H1 (cell line): ENCODE measurements at regions not wholly inside any gene's neighbourhood (a gene's known extent, or its start where the extent isn't known, plus 50 kb on each side); places are given as distances from the start of the nearest gene placed in this dataset.

Source experiments
- CTCF ChIA-PET: fragments of 300-600 bp; sonication (Branson Sonifier 250); formaldehyde crosslinking; loops from one replicate; lab custom pipeline; 2021; ENCODE audit not compliant: partially characterized antibody; lab: Charles Lee
- POLR2A ChIA-PET: fragments of 300-600 bp; sonication (Branson Sonifier 250); formaldehyde crosslinking; loops from one replicate; lab custom pipeline; 2021; ENCODE audit warnings: inconsistent platforms; ENCODE audit not compliant: partially characterized antibody; lab: Charles Lee
- DNase-seq, 2 experiments: peaks; one replicate each; pipeline versions ENCODE4 v3.0.0 to v3.0.0-alpha.2; 2010 to 2022; ENCODE audit warnings: low spot score in 2 of 2, low read depth in 1 of 2, mixed read lengths in 1 of 2
- FAIRE-seq: peaks from 2 replicates; lab custom pipeline; 2011; peaks lifted over from hg19 to GRCh38; lab: Jason Lieb, UNC
- H2AFZ ChIP-seq: 2 replicates; pipeline ENCODE4 v1.8.1; 2012; ENCODE audit warnings: low read length, inconsistent platforms
- H2AK5ac ChIP-seq: 2 replicates; pipeline ENCODE4 v1.6.1; 2013; ENCODE audit warnings: low read depth, low read length
- H2BK120ac ChIP-seq: replicated peaks from 2 replicates; pipeline ENCODE3; 2013; ENCODE audit warnings: low read depth, low read length, inconsistent platforms
- H2BK12ac ChIP-seq: 2 replicates; pipeline ENCODE4 v1.6.1; 2013; ENCODE audit warnings: low read depth, low read length
- H2BK15ac ChIP-seq: 2 replicates; pipeline ENCODE4 v1.6.1; 2013; ENCODE audit warnings: low read length
- H2BK20ac ChIP-seq: 2 replicates; pipeline ENCODE4 v1.6.1; 2013; ENCODE audit warnings: low read length
- H2BK5ac ChIP-seq: 2 replicates; pipeline ENCODE4 v1.6.1; 2013; ENCODE audit warnings: low read depth, low read length
- H3K14ac ChIP-seq: 2 replicates; pipeline ENCODE4 v1.6.1; 2013; ENCODE audit warnings: inconsistent platforms; ENCODE audit not compliant: insufficient read length
- H3K18ac ChIP-seq: 2 replicates; pipeline ENCODE4 v1.6.1; 2013; ENCODE audit warnings: low read length; ENCODE audit errors: extremely low read depth
- H3K23ac ChIP-seq: 2 replicates; pipeline ENCODE4 v1.6.1; 2013; ENCODE audit warnings: inconsistent platforms; ENCODE audit not compliant: insufficient read length
- H3K23me2 ChIP-seq: 2 replicates; pipeline ENCODE4 v1.6.1; 2013; ENCODE audit warnings: low read depth, low read length
- H3K27ac ChIP-seq: 2 replicates; pipeline ENCODE4 v1.6.1; 2011; ENCODE audit warnings: low read depth, low read length, inconsistent platforms
- H3K27me3 ChIP-seq, 4 experiments: replicated peaks in 1 of 4; 1 replicate in 1 of 4; 2 replicates in 3 of 4; pipeline versions ENCODE4 v1.6.1 to v1.8.1; 2011 to 2013; ENCODE audit warnings: low read length in 3 of 4, mild to moderate bottlenecking in 3 of 4, inconsistent platforms in 2 of 4, mixed read lengths in 2 of 4, moderate library complexity in 1 of 4; ENCODE audit not compliant: control insufficient read depth in 3 of 4, insufficient read depth in 3 of 4; ENCODE audit errors: extremely low read depth in 1 of 4
- H3K36me3 ChIP-seq, 4 experiments: 2 replicates each; pipeline versions ENCODE4 v1.6.1 to v1.8.1; 2011 to 2013; ENCODE audit warnings: mild to moderate bottlenecking in 4 of 4, low read length in 3 of 4, moderate library complexity in 2 of 4, control low read depth in 1 of 4, inconsistent platforms in 1 of 4; ENCODE audit not compliant: insufficient read depth in 4 of 4, control insufficient read depth in 2 of 4
- H3K4ac ChIP-seq: replicated peaks from 2 replicates; pipeline ENCODE3; 2013; ENCODE audit warnings: low read length, low read depth, mixed read lengths, inconsistent platforms; ENCODE audit not compliant: insufficient read length
- H3K4me1 ChIP-seq, 4 experiments: replicated peaks in 1 of 4; 1 replicate in 1 of 4; 2 replicates in 3 of 4; pipeline versions ENCODE4 v1.6.1 to v1.8.1; 2011 to 2013; ENCODE audit warnings: low read length in 3 of 4, inconsistent platforms in 2 of 4, mixed read lengths in 1 of 4; ENCODE audit not compliant: insufficient read depth in 4 of 4, control insufficient read depth in 3 of 4
- H3K4me2 ChIP-seq, 2 experiments: 2 replicates each; pipeline versions ENCODE4 v1.6.1 to v1.8.1; 2011 to 2013; ENCODE audit warnings: low read depth in 2 of 2, low read length in 2 of 2, control low read depth in 1 of 2, inconsistent platforms in 1 of 2, mild to moderate bottlenecking in 1 of 2; ENCODE audit not compliant: insufficient read depth in 1 of 2
- H3K4me3 ChIP-seq, 4 experiments: fragments of 200-600, 300-600 bp in 1 of 4; sonication (generic), shearing (Covaris generic), sonication (Bioruptor Twin) in 1 of 4; 2 replicates each; pipeline versions ENCODE4 v1.5.1 to v1.8.1; 2011 to 2016; ENCODE audit warnings: low read length in 4 of 4, low read depth in 3 of 4, control low read depth in 2 of 4, inconsistent platforms in 2 of 4, mild to moderate bottlenecking in 2 of 4, mixed read lengths in 1 of 4, moderate library complexity in 1 of 4; ENCODE audit not compliant: insufficient read depth in 2 of 4; ENCODE audit errors: extremely low read depth in 1 of 4
- H3K56ac ChIP-seq: replicated peaks from 2 replicates; pipeline ENCODE3; 2013; ENCODE audit warnings: low read depth, mild to moderate bottlenecking, mixed read lengths, low read length, inconsistent platforms; ENCODE audit not compliant: insufficient read length
- H3K79me1 ChIP-seq: 2 replicates; pipeline ENCODE4 v1.6.1; 2013; ENCODE audit warnings: low read depth, low read length, control low read depth
- H3K79me2 ChIP-seq, 2 experiments: 2 replicates each; pipeline versions ENCODE4 v1.6.1 to v1.8.1; 2012 to 2013; ENCODE audit warnings: low read length in 2 of 2, mild to moderate bottlenecking in 2 of 2, inconsistent platforms in 1 of 2; ENCODE audit not compliant: insufficient read depth in 2 of 2, control insufficient read depth in 1 of 2
- H3K9ac ChIP-seq, 4 experiments: replicated peaks in 1 of 4; 1 replicate in 1 of 4; 2 replicates in 3 of 4; pipeline versions ENCODE4 v1.6.1 to v1.8.1; 2011 to 2013; ENCODE audit warnings: low read depth in 3 of 4, low read length in 3 of 4, control low read depth in 2 of 4, mild to moderate bottlenecking in 2 of 4, moderate library complexity in 2 of 4, inconsistent platforms in 1 of 4; ENCODE audit errors: extremely low read depth in 1 of 4
- H3K9me3 ChIP-seq, 2 experiments: 2 replicates each; pipeline versions ENCODE4 v1.6.1 to v1.8.1; 2012 to 2013; ENCODE audit warnings: mild to moderate bottlenecking in 2 of 2, moderate library complexity in 2 of 2, control low read depth in 1 of 2, inconsistent platforms in 1 of 2, low read depth in 1 of 2, low read length in 1 of 2, mixed read lengths in 1 of 2; ENCODE audit not compliant: insufficient read depth in 2 of 2
- H4K20me1 ChIP-seq, 2 experiments: replicated peaks in 1 of 2; 2 replicates each; pipeline versions ENCODE3 to v1.8.1; 2011 to 2013; ENCODE audit warnings: inconsistent platforms in 2 of 2, low read length in 2 of 2, mild to moderate bottlenecking in 1 of 2; ENCODE audit not compliant: insufficient read depth in 2 of 2, control insufficient read depth in 1 of 2
- H4K5ac ChIP-seq: 2 replicates; pipeline ENCODE4 v1.6.1; 2013; ENCODE audit warnings: low read length, low read depth, mixed read lengths, inconsistent platforms; ENCODE audit not compliant: insufficient read length
- H4K8ac ChIP-seq: 2 replicates; pipeline ENCODE4 v1.8.0; 2013; ENCODE audit warnings: mild to moderate bottlenecking, moderate library complexity, low read length, inconsistent platforms; ENCODE audit not compliant: insufficient read depth; ENCODE audit errors: extremely low read depth
- H4K91ac ChIP-seq: replicated peaks from 2 replicates; pipeline ENCODE3; 2013; ENCODE audit warnings: low read length, mixed read lengths, inconsistent platforms; ENCODE audit not compliant: insufficient read length
- BCL11A ChIP-seq, 2 experiments: IDR thresholded peaks; one replicate each; pipeline ENCODE4 v1.6.1; 2011; ENCODE audit warnings: low read depth in 2 of 2, low read length in 2 of 2, mild to moderate bottlenecking in 2 of 2
- BRCA1 ChIP-seq: IDR thresholded peaks from 2 replicates; pipeline ENCODE4 v1.6.1; 2012; ENCODE audit warnings: low read depth, low read length, improper control_type of control experiment
- RXRA ChIP-seq: IDR thresholded peaks from 2 replicates; pipeline ENCODE4 v1.6.1; 2011; ENCODE audit warnings: low read depth, mild to moderate bottlenecking, low read length, moderate library complexity; ENCODE audit not compliant: insufficient read depth
- SIRT6 ChIP-seq: IDR thresholded peaks from one replicate; pipeline ENCODE4 v1.7.1; 2012; ENCODE audit warnings: low read length, inconsistent platforms
- TAF7 ChIP-seq: optimal IDR thresholded peaks from 2 replicates; pipeline ENCODE3; 2011; ENCODE audit warnings: low read depth, mild to moderate bottlenecking, inconsistent platforms, low read length, moderate library complexity, borderline replicate concordance
- ZNF274 ChIP-seq: IDR thresholded peaks from 2 replicates; pipeline ENCODE4 v1.7.0; 2012; ENCODE audit warnings: low read length, borderline replicate concordance; ENCODE audit errors: extremely low read depth
- WGBS, 2 experiments: shearing (Covaris generic) in 1 of 2; methylation state at CpG; one replicate each; pipeline versions ENCODE4 v1.1.6 to v1.1.7; 2013 to 2015; ENCODE audit warnings: low lambda C conversion rate in 2 of 2, mixed read lengths in 2 of 2, inconsistent platforms in 1 of 2, low coverage in 1 of 2, missing lambda C conversion rate in 1 of 2; ENCODE audit not compliant: insufficient replicate concordance in 2 of 2, insufficient coverage in 1 of 2, insufficient read length in 1 of 2; ENCODE audit errors: extremely low coverage in 1 of 2, missing lambda C conversion rate in 1 of 2; 5-methylcytosine and 5-hydroxymethylcytosine counted together

DNA sequence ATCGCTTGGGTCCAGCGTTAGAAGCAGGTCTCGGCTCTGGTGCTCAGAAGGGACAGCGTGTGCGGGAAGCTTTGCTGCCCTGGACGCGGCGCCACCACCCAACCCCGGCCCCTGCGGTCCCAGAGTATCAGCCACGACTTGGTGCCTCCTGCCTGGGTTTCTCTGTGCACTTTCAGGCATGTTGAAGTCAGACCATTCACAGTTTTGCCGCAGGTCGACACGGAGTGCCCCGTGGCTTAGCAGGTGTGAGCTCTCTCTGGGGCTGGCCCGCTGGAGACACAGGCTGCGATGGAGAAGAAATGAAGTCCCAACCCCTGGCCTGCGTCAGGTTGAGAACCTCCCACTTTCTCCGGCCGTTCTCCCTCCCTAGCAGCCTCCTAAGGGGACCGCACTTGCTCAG is 494.5 kb downstream of the BRD1 start:
- Histone ChIP-seq H2AK5ac (no peak overlapping the region), H3K4me2 (no peak overlapping the region), H4K91ac (no peak overlapping the region), H4K20me1 (no peaks in the 10 kb centered on the region), H3K23me2 (no peaks in the 10 kb centered on the region), H3K4me3 (no peak overlapping the region), H4K8ac (no peak overlapping the region), H3K9me3 (no peaks in the 10 kb centered on the region; a peak in 1 of 4 replicates), H3K79me1 (no peaks in the 10 kb centered on the region), H2BK5ac (no peak overlapping the region), H3K4me1 (peaks cover 0 to 7% (median 2%) of the 10 kb centered on the region in 4 experiments; a peak in 5 of 7 replicates), H4K5ac (no peak overlapping the region), H2BK20ac (no peak overlapping the region), H3K14ac (no peak overlapping the region), H3K23ac (no peak overlapping the region), H3K18ac (no peak overlapping the region), H2BK15ac (no peak overlapping the region), H3K27ac (no peak overlapping the region), H2BK120ac (no peak overlapping the region), H3K9ac (no peak overlapping the region), H3K36me3 (no peaks in the 10 kb centered on the region), H3K56ac (no peak overlapping the region), H2AFZ (no peak overlapping the region), H3K79me2 (no peaks in the 10 kb centered on the region), H3K27me3 (no peaks in the 10 kb centered on the region), H3K4ac (no peak overlapping the region), H2BK12ac (no peak overlapping the region)
- CTCF ChIA-PET, result no interaction called here
- 94% methylated on average over 15 of the region's 21 CpGs; no CpG with 5 or more reads in 1 of the 2 experiments for WGBS, 2 experiments
- POLR2A ChIA-PET, result no interaction called here
- FAIRE-seq (no peak), DNase-seq (peak in 1 of 2 experiments; percentile 33)
- no peak for TF ChIP-seq RXRA
- no peak for TF ChIP-seq BRCA1
- no peak for TF ChIP-seq BCL11A (IDR thresholded peaks at IDR 0.05; ENCODE audit: low read depth in 2 of 2, low read length in 2 of 2)
- no peak for TF ChIP-seq ZNF274
- TF ChIP-seq SIRT6, result no peak
- TF ChIP-seq TAF7, result no peak
